Endothelial cell of umbilical vein (primary cell): ENCODE measurements at regions not wholly inside any gene's neighbourhood (a gene's known extent, or its start where the extent isn't known, plus 50 kb on each side); places are given as distances from the start of the nearest gene placed in this dataset.

Source experiments
- BruUV-seq: library from RNA; stranded (reverse); fragments of 400-500 nt; replicated peaks from 2 replicates; lab custom pipeline; 2021; lab: Mats Ljungman, UMichigan
- CTCF ChIA-PET: fragments of 300-600, 350-600 bp; sonication (Branson Sonifier 250); formaldehyde crosslinking; loops from one replicate; lab custom pipeline; 2021; ENCODE audit warnings: antibody characterized with exemption, inconsistent platforms; lab: Charles Lee
- POLR2A ChIA-PET: fragments of 300-600, 350-600 bp; sonication (Branson Sonifier 250); formaldehyde crosslinking; loops from one replicate; lab custom pipeline; 2021; ENCODE audit warnings: antibody characterized with exemption, inconsistent platforms; lab: Charles Lee
- DNase-seq: peaks from one replicate; pipeline ENCODE4 v3.0.0-alpha.2; 2011; ENCODE audit warnings: low read depth, low spot score
- FAIRE-seq: peaks from 2 replicates; lab custom pipeline; 2011; peaks lifted over from hg19 to GRCh38; lab: Jason Lieb, UNC
- H2AFZ ChIP-seq: 2 replicates; pipeline ENCODE4 v1.6.0; 2012; ENCODE audit warnings: low read depth, low read length, control low read depth, inconsistent platforms
- H3K27ac ChIP-seq: 2 replicates; pipeline ENCODE4 v1.5.1; 2011; ENCODE audit warnings: low read depth, mild to moderate bottlenecking, control low read depth, low read length, moderate library complexity; ENCODE audit not compliant: insufficient read depth
- H3K27me3 ChIP-seq, 2 experiments: 2 replicates each; pipeline versions ENCODE4 v1.6.0 to v1.6.1; 2011; ENCODE audit warnings: low read length in 2 of 2, mixed read lengths in 1 of 2; ENCODE audit not compliant: control insufficient read depth in 2 of 2, insufficient read depth in 2 of 2
- H3K36me3 ChIP-seq, 2 experiments: 2 replicates in 1 of 2; 3 replicates in 1 of 2; pipeline ENCODE4 v1.5.1; 2011; ENCODE audit warnings: low read length in 2 of 2, mild to moderate bottlenecking in 1 of 2, moderate library complexity in 1 of 2; ENCODE audit not compliant: control insufficient read depth in 2 of 2, insufficient read depth in 2 of 2; ENCODE audit errors: extremely low read depth in 1 of 2
- H3K4me1 ChIP-seq: 3 replicates; pipeline ENCODE4 v1.5.1; 2011; ENCODE audit warnings: mild to moderate bottlenecking, low read length; ENCODE audit not compliant: control insufficient read depth, insufficient read depth; ENCODE audit errors: extremely low read depth
- H3K4me2 ChIP-seq: 2 replicates; pipeline ENCODE4 v1.6.1; 2011; ENCODE audit warnings: low read length, control low read depth, mixed read lengths; ENCODE audit not compliant: insufficient read depth
- H3K4me3 ChIP-seq, 3 experiments: fragments of 200-600 bp in 1 of 3; sonication (generic), shearing (Covaris generic) in 1 of 3; replicated peaks in 1 of 3; 2 replicates each; pipeline ENCODE4 v1.5.1; 2011 to 2016; ENCODE audit warnings: control low read depth in 3 of 3, low read length in 3 of 3, mild to moderate bottlenecking in 2 of 3, inconsistent platforms in 1 of 3, low read depth in 1 of 3, moderate library complexity in 1 of 3; ENCODE audit not compliant: insufficient read depth in 1 of 3
- H3K79me2 ChIP-seq: 2 replicates; pipeline ENCODE4 v1.6.0; 2012; ENCODE audit warnings: low read length, inconsistent platforms; ENCODE audit not compliant: control insufficient read depth, insufficient read depth
- H3K9ac ChIP-seq: replicated peaks from 2 replicates; pipeline ENCODE3; 2011; ENCODE audit warnings: low read length, control low read depth; ENCODE audit not compliant: insufficient read depth; ENCODE audit errors: extremely low read depth
- H3K9me1 ChIP-seq: replicated peaks from 3 replicates; pipeline ENCODE4 v1.6.0; 2011; ENCODE audit warnings: mild to moderate bottlenecking, low read length; ENCODE audit not compliant: control insufficient read depth, insufficient read depth; ENCODE audit errors: extremely low read depth
- H3K9me3 ChIP-seq: replicated peaks from 2 replicates; pipeline ENCODE4 v1.5.1; 2012; ENCODE audit warnings: low read length, inconsistent platforms; ENCODE audit not compliant: control insufficient read depth, insufficient read depth
- H4K20me1 ChIP-seq: replicated peaks from 2 replicates; pipeline ENCODE3; 2011; ENCODE audit warnings: mild to moderate bottlenecking, low read length; ENCODE audit not compliant: control insufficient read depth, insufficient read depth; ENCODE audit errors: extremely low read depth
- EZH2 ChIP-seq: IDR thresholded peaks from 2 replicates; pipeline ENCODE4 v1.6.1; 2012; ENCODE audit warnings: borderline replicate concordance, low read depth, mild to moderate bottlenecking, moderate library complexity, low read length, inconsistent platforms; ENCODE audit not compliant: severe bottlenecking
- FOS ChIP-seq: IDR thresholded peaks from 2 replicates; pipeline ENCODE4 v1.6.1; 2011; ENCODE audit warnings: mild to moderate bottlenecking, low read length, moderate library complexity, borderline replicate concordance; ENCODE audit not compliant: insufficient read depth
- GATA2 ChIP-seq: IDR thresholded peaks from 2 replicates; pipeline ENCODE4 v1.7.0; 2011; ENCODE audit warnings: low read depth, mild to moderate bottlenecking, moderate library complexity, mixed read lengths, low read length; ENCODE audit not compliant: insufficient read length, insufficient read depth
- JUN ChIP-seq: IDR thresholded peaks from 2 replicates; pipeline ENCODE4 v1.6.1; 2011; ENCODE audit warnings: borderline replicate concordance, low read depth; ENCODE audit not compliant: insufficient read length, insufficient read depth
- MYC ChIP-seq: IDR thresholded peaks from one replicate; pipeline ENCODE4 v1.6.1; 2011; ENCODE audit warnings: mild to moderate bottlenecking, low read depth, low read length
- POLR2A ChIP-seq: IDR thresholded peaks from 2 replicates; pipeline ENCODE4 v1.6.1; 2012; ENCODE audit warnings: low read depth, mild to moderate bottlenecking, control low read depth, low read length
- POLR2AphosphoS5 ChIP-seq: IDR thresholded peaks from 2 replicates; pipeline ENCODE4 v1.6.1; 2012; ENCODE audit warnings: low read depth, mild to moderate bottlenecking, control low read depth, low read length, moderate library complexity; ENCODE audit not compliant: insufficient read depth
- dilution Hi-C: fragments of 300-500 bp; cut with MboI; formaldehyde crosslinking; loops from one replicate; pipeline ENCODE4 v1.15.0; 2019; ENCODE audit warnings: low sequenced_read_pairs; ENCODE audit not compliant: extremely low pct_ligation_motif_present
- intact Hi-C: fragments of 100-400 bp; cut with micrococcal nuclease; formaldehyde crosslinking; loops from one replicate; pipeline ENCODE4 v1.10.0; 2022
- TF ChIP-seq, protein P1 (sequence below): IDR thresholded peaks from 2 replicates; pipeline ENCODE4 v1.6.1; 2011; ENCODE audit not compliant: insufficient read depth, insufficient read length
- TF ChIP-seq, protein P2 (sequence below), 2 donors: IDR thresholded peaks; 1 replicate in 1 of 2; 2 replicates in 1 of 2; pipeline ENCODE4 v1.5.1; 2011; ENCODE audit warnings: low read length in 2 of 2, mild to moderate bottlenecking in 2 of 2, moderate library complexity in 2 of 2, control low read depth in 1 of 2, inconsistent platforms in 1 of 2, low read depth in 1 of 2; ENCODE audit not compliant: insufficient read depth in 1 of 2; ENCODE audit errors: extremely low read depth in 1 of 2

DNA sequence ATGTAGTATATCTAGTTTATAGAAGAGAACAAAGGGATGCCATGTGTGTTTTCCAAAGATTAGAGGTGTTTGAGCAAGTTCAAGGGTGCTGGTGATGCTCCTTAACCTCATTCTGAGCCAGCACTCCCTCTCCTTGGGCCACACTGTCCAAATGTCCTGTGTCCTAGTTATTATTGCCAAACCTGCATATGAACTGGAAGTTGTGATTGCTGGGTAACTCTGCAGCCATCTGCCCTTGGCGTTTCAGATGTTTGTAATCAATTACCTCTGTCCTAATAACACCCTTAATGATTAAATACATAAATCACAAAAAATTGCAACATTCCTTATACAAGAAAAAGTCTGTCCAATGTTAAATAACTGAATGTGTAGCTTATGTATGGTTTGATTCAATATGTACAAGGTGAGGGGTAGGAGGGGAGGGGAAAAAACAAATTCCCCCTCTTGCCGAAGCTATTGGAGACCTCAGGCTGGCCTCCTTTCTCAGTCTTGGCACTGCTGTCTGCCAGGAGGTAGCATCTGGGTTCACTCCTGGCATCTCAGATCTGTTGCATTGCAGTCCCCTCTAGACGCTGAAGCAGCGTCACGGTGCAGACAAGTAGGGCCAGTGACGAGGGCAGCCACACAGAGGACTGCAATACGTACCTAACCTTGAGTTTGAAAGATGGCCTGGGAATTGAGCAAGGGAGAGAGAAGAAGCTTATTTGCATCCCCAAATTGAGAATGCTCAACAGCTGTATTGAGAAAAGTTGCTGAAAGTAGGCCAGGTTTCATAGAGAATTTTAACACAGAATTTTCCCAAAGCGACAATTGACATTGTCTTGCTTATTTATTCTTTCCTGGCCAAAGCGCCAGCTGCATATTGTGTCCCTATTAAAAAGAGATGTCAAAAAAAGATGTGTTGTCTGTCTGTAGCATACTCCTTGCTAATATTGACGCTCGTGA lies 89.6 kb upstream of the ARHGAP32 start:
- Histone ChIP-seq H2AFZ (no peak overlapping the region), H3K9me3 (no peaks in the 10 kb centered on the region), H3K4me3 (no peak overlapping the region), H3K4me2 (no peak overlapping the region), H3K27me3 (peaks cover 4 to 7% of the 10 kb centered on the region in 2 experiments), H3K9ac (no peak overlapping the region), H3K9me1 (no peaks in the 10 kb centered on the region), H4K20me1 (peaks cover 2% of the 10 kb centered on the region), H3K4me1 (peaks cover 8% of the 10 kb centered on the region), H3K79me2 (peaks cover 4% of the 10 kb centered on the region), H3K36me3 (no peaks in the 10 kb centered on the region), H3K27ac (no peak overlapping the region)
- dilution Hi-C loops = no loop called here
- POLR2A ChIA-PET = no interaction called here
- no TSS peak for BruUV-seq
- CTCF ChIA-PET = no interaction called here
- TF ChIP-seq JUN (no peak), FOS (no peak), GATA2 (no peak), POLR2AphosphoS5 (no peak), POLR2A (no peak), MYC (no peak), EZH2 (no peak)
- TF ChIP-seq, protein P1, sequence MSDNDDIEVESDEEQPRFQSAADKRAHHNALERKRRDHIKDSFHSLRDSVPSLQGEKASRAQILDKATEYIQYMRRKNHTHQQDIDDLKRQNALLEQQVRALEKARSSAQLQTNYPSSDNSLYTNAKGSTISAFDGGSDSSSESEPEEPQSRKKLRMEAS = no peak
- TF ChIP-seq, protein P2, sequence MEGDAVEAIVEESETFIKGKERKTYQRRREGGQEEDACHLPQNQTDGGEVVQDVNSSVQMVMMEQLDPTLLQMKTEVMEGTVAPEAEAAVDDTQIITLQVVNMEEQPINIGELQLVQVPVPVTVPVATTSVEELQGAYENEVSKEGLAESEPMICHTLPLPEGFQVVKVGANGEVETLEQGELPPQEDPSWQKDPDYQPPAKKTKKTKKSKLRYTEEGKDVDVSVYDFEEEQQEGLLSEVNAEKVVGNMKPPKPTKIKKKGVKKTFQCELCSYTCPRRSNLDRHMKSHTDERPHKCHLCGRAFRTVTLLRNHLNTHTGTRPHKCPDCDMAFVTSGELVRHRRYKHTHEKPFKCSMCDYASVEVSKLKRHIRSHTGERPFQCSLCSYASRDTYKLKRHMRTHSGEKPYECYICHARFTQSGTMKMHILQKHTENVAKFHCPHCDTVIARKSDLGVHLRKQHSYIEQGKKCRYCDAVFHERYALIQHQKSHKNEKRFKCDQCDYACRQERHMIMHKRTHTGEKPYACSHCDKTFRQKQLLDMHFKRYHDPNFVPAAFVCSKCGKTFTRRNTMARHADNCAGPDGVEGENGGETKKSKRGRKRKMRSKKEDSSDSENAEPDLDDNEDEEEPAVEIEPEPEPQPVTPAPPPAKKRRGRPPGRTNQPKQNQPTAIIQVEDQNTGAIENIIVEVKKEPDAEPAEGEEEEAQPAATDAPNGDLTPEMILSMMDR (IDR thresholded peaks at IDR 0.05; ENCODE audit: extremely low read depth in 1 of 2, insufficient read depth in 1 of 2, low read depth in 1 of 2, low read length in 2 of 2) = no peak
- DNase-seq = no peak
- no peak for FAIRE-seq
- intact Hi-C loops = no loop called here
